ENCODE measurements at regions not wholly inside any gene's neighbourhood (a gene's known extent, or its start where the extent isn't known, plus 50 kb on each side); places are given as distances from the start of the nearest gene placed in this dataset.

GRCh38 chr18:24674605-24675004, 214.2 kb downstream of the HRH4 start:
- TF ChIP-seq TAF1 (IDR thresholded peaks at IDR 0.05; ENCODE audit: borderline replicate concordance, insufficient read depth, low read length) (no peak), REST (IDR thresholded peaks at IDR 0.05; ENCODE audit: insufficient read depth in 1 of 2, low read depth in 2 of 2, low read length in 2 of 2) (no peak), POLR2AphosphoS5 (IDR thresholded peaks at IDR 0.05; ENCODE audit: low read depth, low read length) (no peak), SIN3A (IDR thresholded peaks at IDR 0.05; ENCODE audit: borderline replicate concordance, insufficient read depth, low read length) (no peak), FOXP2 (optimal IDR thresholded peaks at IDR 0.05; ENCODE audit: borderline replicate concordance, extremely low read depth, extremely low read length, insufficient read depth) (no peak)

- no peak for TF ChIP-seq POLR2AphosphoS5 (IDR thresholded peaks at IDR 0.05; ENCODE audit: low read depth, low read length)
- no peak for TF ChIP-seq TAF1 (IDR thresholded peaks at IDR 0.05; ENCODE audit: borderline replicate concordance, insufficient read depth, low read length)
- TF ChIP-seq SIN3A (IDR thresholded peaks at IDR 0.05; ENCODE audit: borderline replicate concordance, insufficient read depth, low read length), result no peak
- no peak for TF ChIP-seq FOXP2 (optimal IDR thresholded peaks at IDR 0.05; ENCODE audit: borderline replicate concordance, extremely low read depth, extremely low read length, insufficient read depth)
- no peak for TF ChIP-seq REST (IDR thresholded peaks at IDR 0.05; ENCODE audit: insufficient read depth in 1 of 2, low read depth in 2 of 2, low read length in 2 of 2)
Measured at GRCh38 chr18:24677011-24677410, 216.6 kb downstream of the HRH4 start.

- TF ChIP-seq FOXP2 (optimal IDR thresholded peaks at IDR 0.05; ENCODE audit: borderline replicate concordance, extremely low read depth, extremely low read length, insufficient read depth), result no peak
- TF ChIP-seq POLR2AphosphoS5 (IDR thresholded peaks at IDR 0.05; ENCODE audit: low read depth, low read length), result no peak
- TF ChIP-seq TAF1 (IDR thresholded peaks at IDR 0.05; ENCODE audit: borderline replicate concordance, insufficient read depth, low read length), result no peak
- TF ChIP-seq REST (IDR thresholded peaks at IDR 0.05; ENCODE audit: insufficient read depth in 1 of 2, low read depth in 2 of 2, low read length in 2 of 2), result no peak
- TF ChIP-seq SIN3A (IDR thresholded peaks at IDR 0.05; ENCODE audit: borderline replicate concordance, insufficient read depth, low read length), result no peak
Measured at GRCh38 chr18:24678107-24678506, 217.7 kb downstream of the HRH4 start.

- TF ChIP-seq TAF1 (IDR thresholded peaks at IDR 0.05; ENCODE audit: borderline replicate concordance, insufficient read depth, low read length) (no peak), REST (IDR thresholded peaks at IDR 0.05; ENCODE audit: insufficient read depth in 1 of 2, low read depth in 2 of 2, low read length in 2 of 2) (no peak)
Measured at GRCh38 chr18:24678626-24679025, 218.2 kb downstream of the HRH4 start.

- TF ChIP-seq SIN3A (IDR thresholded peaks at IDR 0.05; ENCODE audit: borderline replicate concordance, insufficient read depth, low read length) (no peak), FOXP2 (optimal IDR thresholded peaks at IDR 0.05; ENCODE audit: borderline replicate concordance, extremely low read depth, extremely low read length, insufficient read depth) (no peak), POLR2AphosphoS5 (IDR thresholded peaks at IDR 0.05; ENCODE audit: low read depth, low read length) (no peak), TAF1 (IDR thresholded peaks at IDR 0.05; ENCODE audit: borderline replicate concordance, insufficient read depth, low read length) (no peak), REST (IDR thresholded peaks at IDR 0.05; ENCODE audit: insufficient read depth in 1 of 2, low read depth in 2 of 2, low read length in 2 of 2) (no peak)
Measured at GRCh38 chr18:24679062-24679461, 218.6 kb downstream of the HRH4 start.
